H1 (cell line): ENCODE measurements at regions not wholly inside any gene's neighbourhood (a gene's known extent, or its start where the extent isn't known, plus 50 kb on each side); places are given as distances from the start of the nearest gene placed in this dataset.

Source experiments
- CTCF ChIA-PET: fragments of 300-600 bp; sonication (Branson Sonifier 250); formaldehyde crosslinking; loops from one replicate; lab custom pipeline; 2021; ENCODE audit not compliant: partially characterized antibody; lab: Charles Lee
- POLR2A ChIA-PET: fragments of 300-600 bp; sonication (Branson Sonifier 250); formaldehyde crosslinking; loops from one replicate; lab custom pipeline; 2021; ENCODE audit warnings: inconsistent platforms; ENCODE audit not compliant: partially characterized antibody; lab: Charles Lee
- DNase-seq, 2 experiments: peaks; one replicate each; pipeline versions ENCODE4 v3.0.0 to v3.0.0-alpha.2; 2010 to 2022; ENCODE audit warnings: low spot score in 2 of 2, low read depth in 1 of 2, mixed read lengths in 1 of 2
- FAIRE-seq: peaks from 2 replicates; lab custom pipeline; 2011; peaks lifted over from hg19 to GRCh38; lab: Jason Lieb, UNC
- H2AFZ ChIP-seq: 2 replicates; pipeline ENCODE4 v1.8.1; 2012; ENCODE audit warnings: low read length, inconsistent platforms
- H2AK5ac ChIP-seq: 2 replicates; pipeline ENCODE4 v1.6.1; 2013; ENCODE audit warnings: low read depth, low read length
- H2BK120ac ChIP-seq: replicated peaks from 2 replicates; pipeline ENCODE3; 2013; ENCODE audit warnings: low read depth, low read length, inconsistent platforms
- H2BK12ac ChIP-seq: 2 replicates; pipeline ENCODE4 v1.6.1; 2013; ENCODE audit warnings: low read depth, low read length
- H2BK15ac ChIP-seq: 2 replicates; pipeline ENCODE4 v1.6.1; 2013; ENCODE audit warnings: low read length
- H2BK20ac ChIP-seq: 2 replicates; pipeline ENCODE4 v1.6.1; 2013; ENCODE audit warnings: low read length
- H2BK5ac ChIP-seq: 2 replicates; pipeline ENCODE4 v1.6.1; 2013; ENCODE audit warnings: low read depth, low read length
- H3K14ac ChIP-seq: 2 replicates; pipeline ENCODE4 v1.6.1; 2013; ENCODE audit warnings: inconsistent platforms; ENCODE audit not compliant: insufficient read length
- H3K18ac ChIP-seq: 2 replicates; pipeline ENCODE4 v1.6.1; 2013; ENCODE audit warnings: low read length; ENCODE audit errors: extremely low read depth
- H3K23ac ChIP-seq: 2 replicates; pipeline ENCODE4 v1.6.1; 2013; ENCODE audit warnings: inconsistent platforms; ENCODE audit not compliant: insufficient read length
- H3K23me2 ChIP-seq: 2 replicates; pipeline ENCODE4 v1.6.1; 2013; ENCODE audit warnings: low read depth, low read length
- H3K27ac ChIP-seq: 2 replicates; pipeline ENCODE4 v1.6.1; 2011; ENCODE audit warnings: low read depth, low read length, inconsistent platforms
- H3K27me3 ChIP-seq, 4 experiments: replicated peaks in 1 of 4; 1 replicate in 1 of 4; 2 replicates in 3 of 4; pipeline versions ENCODE4 v1.6.1 to v1.8.1; 2011 to 2013; ENCODE audit warnings: low read length in 3 of 4, mild to moderate bottlenecking in 3 of 4, inconsistent platforms in 2 of 4, mixed read lengths in 2 of 4, moderate library complexity in 1 of 4; ENCODE audit not compliant: control insufficient read depth in 3 of 4, insufficient read depth in 3 of 4; ENCODE audit errors: extremely low read depth in 1 of 4
- H3K36me3 ChIP-seq, 4 experiments: 2 replicates each; pipeline versions ENCODE4 v1.6.1 to v1.8.1; 2011 to 2013; ENCODE audit warnings: mild to moderate bottlenecking in 4 of 4, low read length in 3 of 4, moderate library complexity in 2 of 4, control low read depth in 1 of 4, inconsistent platforms in 1 of 4; ENCODE audit not compliant: insufficient read depth in 4 of 4, control insufficient read depth in 2 of 4
- H3K4ac ChIP-seq: replicated peaks from 2 replicates; pipeline ENCODE3; 2013; ENCODE audit warnings: low read length, low read depth, mixed read lengths, inconsistent platforms; ENCODE audit not compliant: insufficient read length
- H3K4me1 ChIP-seq, 4 experiments: replicated peaks in 1 of 4; 1 replicate in 1 of 4; 2 replicates in 3 of 4; pipeline versions ENCODE4 v1.6.1 to v1.8.1; 2011 to 2013; ENCODE audit warnings: low read length in 3 of 4, inconsistent platforms in 2 of 4, mixed read lengths in 1 of 4; ENCODE audit not compliant: insufficient read depth in 4 of 4, control insufficient read depth in 3 of 4
- H3K4me2 ChIP-seq, 2 experiments: 2 replicates each; pipeline versions ENCODE4 v1.6.1 to v1.8.1; 2011 to 2013; ENCODE audit warnings: low read depth in 2 of 2, low read length in 2 of 2, control low read depth in 1 of 2, inconsistent platforms in 1 of 2, mild to moderate bottlenecking in 1 of 2; ENCODE audit not compliant: insufficient read depth in 1 of 2
- H3K4me3 ChIP-seq, 4 experiments: fragments of 200-600, 300-600 bp in 1 of 4; sonication (generic), shearing (Covaris generic), sonication (Bioruptor Twin) in 1 of 4; 2 replicates each; pipeline versions ENCODE4 v1.5.1 to v1.8.1; 2011 to 2016; ENCODE audit warnings: low read length in 4 of 4, low read depth in 3 of 4, control low read depth in 2 of 4, inconsistent platforms in 2 of 4, mild to moderate bottlenecking in 2 of 4, mixed read lengths in 1 of 4, moderate library complexity in 1 of 4; ENCODE audit not compliant: insufficient read depth in 2 of 4; ENCODE audit errors: extremely low read depth in 1 of 4
- H3K56ac ChIP-seq: replicated peaks from 2 replicates; pipeline ENCODE3; 2013; ENCODE audit warnings: low read depth, mild to moderate bottlenecking, mixed read lengths, low read length, inconsistent platforms; ENCODE audit not compliant: insufficient read length
- H3K79me1 ChIP-seq: 2 replicates; pipeline ENCODE4 v1.6.1; 2013; ENCODE audit warnings: low read depth, low read length, control low read depth
- H3K79me2 ChIP-seq, 2 experiments: 2 replicates each; pipeline versions ENCODE4 v1.6.1 to v1.8.1; 2012 to 2013; ENCODE audit warnings: low read length in 2 of 2, mild to moderate bottlenecking in 2 of 2, inconsistent platforms in 1 of 2; ENCODE audit not compliant: insufficient read depth in 2 of 2, control insufficient read depth in 1 of 2
- H3K9ac ChIP-seq, 4 experiments: replicated peaks in 1 of 4; 1 replicate in 1 of 4; 2 replicates in 3 of 4; pipeline versions ENCODE4 v1.6.1 to v1.8.1; 2011 to 2013; ENCODE audit warnings: low read depth in 3 of 4, low read length in 3 of 4, control low read depth in 2 of 4, mild to moderate bottlenecking in 2 of 4, moderate library complexity in 2 of 4, inconsistent platforms in 1 of 4; ENCODE audit errors: extremely low read depth in 1 of 4
- H3K9me3 ChIP-seq, 2 experiments: 2 replicates each; pipeline versions ENCODE4 v1.6.1 to v1.8.1; 2012 to 2013; ENCODE audit warnings: mild to moderate bottlenecking in 2 of 2, moderate library complexity in 2 of 2, control low read depth in 1 of 2, inconsistent platforms in 1 of 2, low read depth in 1 of 2, low read length in 1 of 2, mixed read lengths in 1 of 2; ENCODE audit not compliant: insufficient read depth in 2 of 2
- H4K20me1 ChIP-seq, 2 experiments: replicated peaks in 1 of 2; 2 replicates each; pipeline versions ENCODE3 to v1.8.1; 2011 to 2013; ENCODE audit warnings: inconsistent platforms in 2 of 2, low read length in 2 of 2, mild to moderate bottlenecking in 1 of 2; ENCODE audit not compliant: insufficient read depth in 2 of 2, control insufficient read depth in 1 of 2
- H4K5ac ChIP-seq: 2 replicates; pipeline ENCODE4 v1.6.1; 2013; ENCODE audit warnings: low read length, low read depth, mixed read lengths, inconsistent platforms; ENCODE audit not compliant: insufficient read length
- H4K8ac ChIP-seq: 2 replicates; pipeline ENCODE4 v1.8.0; 2013; ENCODE audit warnings: mild to moderate bottlenecking, moderate library complexity, low read length, inconsistent platforms; ENCODE audit not compliant: insufficient read depth; ENCODE audit errors: extremely low read depth
- H4K91ac ChIP-seq: replicated peaks from 2 replicates; pipeline ENCODE3; 2013; ENCODE audit warnings: low read length, mixed read lengths, inconsistent platforms; ENCODE audit not compliant: insufficient read length
- BACH1 ChIP-seq: IDR thresholded peaks from 2 replicates; pipeline ENCODE4 v1.6.1; 2012; ENCODE audit warnings: low read length, improper control_type of control experiment
- BRCA1 ChIP-seq: IDR thresholded peaks from 2 replicates; pipeline ENCODE4 v1.6.1; 2012; ENCODE audit warnings: low read depth, low read length, improper control_type of control experiment
- CBX5 ChIP-seq: fragments of 300-800, 300-1000 bp; sonication (generic); IDR thresholded peaks from 2 replicates; pipeline ENCODE4 v1.7.1; 2016; ENCODE audit warnings: antibody characterized with exemption, low read length, low read depth
- CEBPB ChIP-seq: IDR thresholded peaks from 2 replicates; pipeline ENCODE4 v1.6.1; 2012; ENCODE audit warnings: low read depth, low read length
- MAFK ChIP-seq: IDR thresholded peaks from 2 replicates; pipeline ENCODE4 v1.6.1; 2012; ENCODE audit warnings: low read depth, mild to moderate bottlenecking, improper control_type of control experiment, low read length
- PHF8 ChIP-seq: fragments of 200-600 bp; sonication (generic); conservative IDR thresholded peaks from 2 replicates; pipeline ENCODE4 v1.7.1; 2012; ENCODE audit warnings: low read depth, mild to moderate bottlenecking, inconsistent platforms, low read length, moderate library complexity
- RNF2 ChIP-seq: fragments of 200-900, 300-1000 bp; sonication (generic); IDR thresholded peaks from 2 replicates; pipeline ENCODE4 v1.7.1; 2016; ENCODE audit warnings: borderline replicate concordance, low read depth, mild to moderate bottlenecking, antibody characterized with exemption, low read length; ENCODE audit not compliant: poor library complexity, severe bottlenecking; ENCODE audit errors: missing control alignments
- SIX5 ChIP-seq: IDR thresholded peaks from 2 replicates; pipeline ENCODE4 v1.6.1; 2011; ENCODE audit warnings: mild to moderate bottlenecking, low read depth, low read length
- SP1 ChIP-seq: IDR thresholded peaks from 2 replicates; pipeline ENCODE4 v1.6.1; 2011; ENCODE audit warnings: low read depth, low read length
- SP4 ChIP-seq: IDR thresholded peaks from 2 replicates; pipeline ENCODE4 v1.6.1; 2012; ENCODE audit warnings: low read length, inconsistent platforms
- SRF ChIP-seq: IDR thresholded peaks from 2 replicates; pipeline ENCODE4 v1.6.1; 2011; ENCODE audit warnings: mild to moderate bottlenecking, low read depth, low read length, moderate library complexity
- TAF1 ChIP-seq: IDR thresholded peaks from 2 replicates; pipeline ENCODE4 v1.6.1; 2011; ENCODE audit warnings: mild to moderate bottlenecking, low read depth, low read length
- TCF12 ChIP-seq: IDR thresholded peaks from 2 replicates; pipeline ENCODE4 v1.6.1; 2011; ENCODE audit warnings: low read depth, mild to moderate bottlenecking, low read length
- WGBS, 2 experiments: shearing (Covaris generic) in 1 of 2; methylation state at CpG; one replicate each; pipeline versions ENCODE4 v1.1.6 to v1.1.7; 2013 to 2015; ENCODE audit warnings: low lambda C conversion rate in 2 of 2, mixed read lengths in 2 of 2, inconsistent platforms in 1 of 2, low coverage in 1 of 2, missing lambda C conversion rate in 1 of 2; ENCODE audit not compliant: insufficient replicate concordance in 2 of 2, insufficient coverage in 1 of 2, insufficient read length in 1 of 2; ENCODE audit errors: extremely low coverage in 1 of 2, missing lambda C conversion rate in 1 of 2; 5-methylcytosine and 5-hydroxymethylcytosine counted together

GRCh38 chr5:142411656-142412425 lies 87.0 kb upstream of the SPRY4 start:
- peak overlapping the region; percentile 43; the same call in 1 of the 2 replicates for H2BK20ac ChIP-seq
- H2BK5ac ChIP-seq = no peak overlapping the region
- H2BK12ac ChIP-seq = no peak overlapping the region
- H4K8ac ChIP-seq = no peak overlapping the region
- ChIA-PET POLR2A (interaction anchor here (2.0 kb wide), 1 partner anchor 85 kb away, joined by 7 read pairs; no protein-coding TSS in a partner anchor), CTCF (interaction anchor here (0.6 to 1.2 kb wide), 2 partner anchors 39 to 49 kb away, joined by 3 to 4 read pairs; no protein-coding TSS in a partner anchor)
- no peak overlapping the region for H3K4me3 ChIP-seq
- no peaks in the 10 kb centered on the region for H3K79me1 ChIP-seq
- H3K9ac ChIP-seq = no peak overlapping the region
- H3K23me2 ChIP-seq = no peaks in the 10 kb centered on the region; the same call in 1 of the 2 replicates
- no peak overlapping the region for H3K14ac ChIP-seq
- no peak overlapping the region for H3K27ac ChIP-seq
- no peak overlapping the region for H2AFZ ChIP-seq
- H3K18ac ChIP-seq = no peak overlapping the region
- H3K27me3 ChIP-seq = no peaks in the 10 kb centered on the region
- no peak overlapping the region for H3K56ac ChIP-seq
- H4K91ac ChIP-seq = peak overlapping the region; percentile 8
- H3K36me3 ChIP-seq = no peaks in the 10 kb centered on the region
- 87% methylated on average over 4 of the region's 4 CpGs; no CpG with 5 or more reads in 1 of the 2 experiments for WGBS, 2 experiments
- no peak overlapping the region for H2BK120ac ChIP-seq
- peaks cover 0 to 7% (median 0%) of the 10 kb centered on the region in 4 experiments; a peak in 2 of 7 replicates for H3K4me1 ChIP-seq
- FAIRE-seq (no peak), DNase-seq (no peak)
- H4K5ac ChIP-seq = no peak overlapping the region
- H3K23ac ChIP-seq = no peak overlapping the region
- H2AK5ac ChIP-seq = peak overlapping the region; percentile 68; the same call in 1 of the 2 replicates
- H4K20me1 ChIP-seq = no peaks in the 10 kb centered on the region
- H3K4me2 ChIP-seq = no peak overlapping the region
- H2BK15ac ChIP-seq = peak overlapping the region; percentile 83
- H3K9me3 ChIP-seq = no peaks in the 10 kb centered on the region
- no peak overlapping the region for H3K4ac ChIP-seq
- no peaks in the 10 kb centered on the region for H3K79me2 ChIP-seq
- no peak for TF ChIP-seq TCF12
- TF ChIP-seq MAFK = no peak
- TF ChIP-seq SRF = no peak
- no peak for TF ChIP-seq CEBPB
- TF ChIP-seq BACH1 = no peak
- no peak for TF ChIP-seq SIX5
- TF ChIP-seq PHF8 = no peak
- TF ChIP-seq CBX5 = no peak
- no peak for TF ChIP-seq SP1
- no peak for TF ChIP-seq SP4
- TF ChIP-seq TAF1 = no peak
- no peak for TF ChIP-seq BRCA1
- TF ChIP-seq RNF2 = no peak
